ENCODE measurements at regions not wholly inside any gene's neighbourhood (a gene's known extent, or its start where the extent isn't known, plus 50 kb on each side); places are given as distances from the start of the nearest gene placed in this dataset.

GRCh38 chr1:61523229-61523628 is 201.7 kb downstream of the TM2D1 start:
- no peak for DNase-seq

GRCh38 chr1:61520401-61520800 is 204.5 kb downstream of the TM2D1 start:
- DNase-seq: no peak

GRCh38 chr1:61519631-61520030 is 205.3 kb downstream of the TM2D1 start:
- no peak for DNase-seq

GRCh38 chr1:61518670-61519400 is 206.1 kb downstream of the TM2D1 start:
- DNase-seq: no peak

GRCh38 chr1:61517345-61517744 is 207.6 kb downstream of the TM2D1 start:
- DNase-seq: no peak

- DNase-seq: no peak
Observed at GRCh38 chr1:61515096-61515495, 209.8 kb downstream of the TM2D1 start.

All from occipital lobe (tissue), 1 donor.